Vagina (tissue), 2 donors: ENCODE measurements at regions not wholly inside any gene's neighbourhood (a gene's known extent, or its start where the extent isn't known, plus 50 kb on each side); places are given as distances from the start of the nearest gene placed in this dataset.

ENCODE experiments used
- POLR2AphosphoS5 ChIP-seq, 2 donors: sonication (generic); formaldehyde crosslinking; IDR thresholded peaks; one replicate each; pipeline ENCODE4 v1.9.0; 2017; ENCODE audit warnings: antibody characterized with exemption in 2 of 2, mild to moderate bottlenecking in 2 of 2, low read depth in 1 of 2; ENCODE audit not compliant: insufficient read depth in 1 of 2
- TF ChIP-seq, protein P1 (sequence below), 3 experiments: fragments of 450-650 bp in 2 of 3; fragments of 200-600 bp in 1 of 3; sonication (generic) in 1 of 3; IDR thresholded peaks; one replicate each; pipeline ENCODE4 v1.5.1; 2017 to 2019; ENCODE audit warnings: antibody characterized with exemption in 3 of 3, mild to moderate bottlenecking in 2 of 3, moderate library complexity in 2 of 3

DNA sequence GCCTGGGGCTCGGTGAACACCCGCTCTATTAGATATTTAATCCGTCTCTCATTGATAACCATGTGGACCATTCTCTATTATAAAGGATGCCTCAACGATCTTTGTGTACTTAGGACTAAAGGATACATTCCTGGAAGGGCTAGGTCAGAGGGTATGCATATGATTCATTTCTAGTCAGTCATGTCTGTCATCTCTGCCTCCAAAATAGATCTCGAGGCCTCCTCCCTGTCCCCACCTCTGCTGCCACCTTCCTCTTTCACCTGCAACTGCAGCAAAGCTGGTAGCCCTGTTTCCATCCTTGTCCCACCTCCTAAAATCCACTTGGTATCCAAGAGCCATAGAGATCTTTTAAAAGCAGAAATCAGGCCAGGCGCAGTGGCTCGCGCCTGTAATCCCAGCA lies 121.5 kb downstream of the KATNIP start:
- no peak for TF ChIP-seq POLR2AphosphoS5 (IDR thresholded peaks at IDR 0.05; ENCODE audit: insufficient read depth in 1 of 2, low read depth in 1 of 2)
- TF ChIP-seq, protein P1, sequence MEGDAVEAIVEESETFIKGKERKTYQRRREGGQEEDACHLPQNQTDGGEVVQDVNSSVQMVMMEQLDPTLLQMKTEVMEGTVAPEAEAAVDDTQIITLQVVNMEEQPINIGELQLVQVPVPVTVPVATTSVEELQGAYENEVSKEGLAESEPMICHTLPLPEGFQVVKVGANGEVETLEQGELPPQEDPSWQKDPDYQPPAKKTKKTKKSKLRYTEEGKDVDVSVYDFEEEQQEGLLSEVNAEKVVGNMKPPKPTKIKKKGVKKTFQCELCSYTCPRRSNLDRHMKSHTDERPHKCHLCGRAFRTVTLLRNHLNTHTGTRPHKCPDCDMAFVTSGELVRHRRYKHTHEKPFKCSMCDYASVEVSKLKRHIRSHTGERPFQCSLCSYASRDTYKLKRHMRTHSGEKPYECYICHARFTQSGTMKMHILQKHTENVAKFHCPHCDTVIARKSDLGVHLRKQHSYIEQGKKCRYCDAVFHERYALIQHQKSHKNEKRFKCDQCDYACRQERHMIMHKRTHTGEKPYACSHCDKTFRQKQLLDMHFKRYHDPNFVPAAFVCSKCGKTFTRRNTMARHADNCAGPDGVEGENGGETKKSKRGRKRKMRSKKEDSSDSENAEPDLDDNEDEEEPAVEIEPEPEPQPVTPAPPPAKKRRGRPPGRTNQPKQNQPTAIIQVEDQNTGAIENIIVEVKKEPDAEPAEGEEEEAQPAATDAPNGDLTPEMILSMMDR (IDR thresholded peaks at IDR 0.05), result no peak
